IPS DF 4.7 (cell line): ENCODE measurements at regions not wholly inside any gene's neighbourhood (a gene's known extent, or its start where the extent isn't known, plus 50 kb on each side); places are given as distances from the start of the nearest gene placed in this dataset.

ENCODE experiments used
- DNase-seq: peaks from one replicate; pipeline ENCODE4 v3.0.0-alpha.2; 2013; ENCODE audit warnings: low spot score; ENCODE audit errors: extremely low read depth

DNA sequence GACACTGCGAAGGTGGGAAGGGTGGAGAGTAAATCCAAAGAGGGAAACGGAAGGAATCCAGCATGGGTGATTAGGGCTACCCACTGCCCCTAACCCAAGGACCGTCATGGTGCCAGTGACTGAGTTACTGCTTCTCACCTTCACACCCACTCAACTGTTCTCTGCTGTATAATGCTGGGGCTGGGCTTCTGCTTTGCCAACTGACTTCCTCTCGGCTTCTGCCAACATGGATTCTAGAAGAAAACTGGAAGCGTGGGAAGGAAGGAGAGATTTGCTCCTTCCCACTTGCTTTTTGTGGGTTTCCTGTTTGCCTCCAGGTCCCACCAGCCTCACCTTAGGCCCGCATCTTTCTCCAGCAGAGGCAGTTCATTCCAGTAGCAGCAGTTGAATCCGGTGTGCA lies 153.5 kb upstream of the RAI14 start:
- DNase-seq: no peak

DNA sequence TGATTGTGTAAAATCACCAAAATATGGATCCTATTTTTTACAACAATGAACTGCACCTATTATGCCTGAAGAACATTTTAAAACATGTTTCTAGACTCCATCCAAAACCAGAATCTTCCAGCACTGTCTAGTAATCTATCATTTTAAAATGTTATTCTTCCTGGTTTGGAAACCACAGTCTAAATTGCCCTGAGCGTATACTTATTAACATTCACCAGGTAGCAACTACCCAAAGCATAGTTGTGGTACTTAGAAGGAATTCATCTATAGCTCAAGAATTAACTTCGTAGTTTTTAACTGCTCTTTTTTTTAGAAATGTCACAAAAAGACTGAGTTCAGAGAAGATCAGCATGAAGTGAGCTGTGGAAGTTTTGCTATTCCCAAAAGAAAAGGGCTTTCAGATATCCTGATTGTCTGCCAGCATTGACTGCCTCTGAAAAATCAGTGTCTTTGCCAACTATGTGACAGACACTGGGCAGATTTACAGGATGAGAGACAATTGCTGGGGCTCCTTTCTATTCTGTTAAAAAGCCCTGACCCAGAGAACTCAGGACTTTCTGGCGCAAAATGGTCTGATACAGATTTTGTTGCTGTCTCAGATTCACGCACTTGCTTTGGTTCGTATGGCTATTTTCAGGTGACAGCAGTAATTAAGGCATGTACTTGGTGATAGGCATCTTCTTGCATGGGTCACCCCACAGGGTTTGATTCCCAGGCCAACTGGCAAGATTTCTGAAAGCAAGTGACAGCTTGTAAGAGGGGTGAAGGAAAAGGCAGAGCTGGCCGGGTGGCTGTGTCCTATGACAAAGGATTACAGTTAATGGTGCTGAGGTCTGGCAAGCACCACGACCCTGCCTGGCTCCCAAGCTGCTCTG lies 152.5 kb upstream of the RAI14 start:
- DNase-seq: no peak

DNA sequence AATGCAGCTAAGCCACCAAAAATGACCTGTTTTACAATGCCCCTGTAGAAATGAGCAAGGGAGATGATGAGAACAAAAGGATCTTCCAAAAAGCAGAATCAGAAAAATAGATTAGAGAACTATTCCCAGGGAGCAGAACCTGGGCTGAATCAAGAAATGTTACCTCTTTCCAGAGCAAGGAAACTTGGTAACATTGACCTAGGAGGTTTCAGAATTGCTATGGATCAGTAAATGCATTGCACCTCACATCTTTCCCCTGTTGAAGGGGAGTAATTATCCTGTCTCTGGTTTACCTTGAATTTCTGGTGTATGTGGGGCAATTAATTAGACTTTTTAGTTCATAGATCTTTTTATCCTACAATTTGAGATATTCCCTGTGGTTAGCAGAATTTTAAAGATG lies 151.2 kb upstream of the RAI14 start:
- no peak for DNase-seq

DNA sequence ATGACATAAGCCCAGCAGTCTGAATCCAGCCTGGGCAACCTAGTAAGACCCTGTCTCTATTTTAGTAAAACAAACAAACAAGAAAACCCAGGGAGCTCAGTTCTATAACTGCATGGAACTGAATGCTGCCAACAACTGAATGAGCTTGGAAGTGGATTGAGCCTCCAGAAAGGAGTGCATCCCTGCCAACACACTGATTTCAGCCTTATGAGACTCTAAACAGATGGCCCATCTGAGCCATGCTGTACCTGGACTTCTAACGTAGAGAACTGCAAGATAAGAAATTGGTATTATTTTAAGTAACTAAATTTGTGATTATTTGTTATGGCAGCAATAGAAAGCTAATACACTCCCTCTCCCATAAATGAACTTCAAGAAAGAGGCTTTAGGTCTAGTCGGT lies 150.4 kb upstream of the RAI14 start:
- no peak for DNase-seq

DNA sequence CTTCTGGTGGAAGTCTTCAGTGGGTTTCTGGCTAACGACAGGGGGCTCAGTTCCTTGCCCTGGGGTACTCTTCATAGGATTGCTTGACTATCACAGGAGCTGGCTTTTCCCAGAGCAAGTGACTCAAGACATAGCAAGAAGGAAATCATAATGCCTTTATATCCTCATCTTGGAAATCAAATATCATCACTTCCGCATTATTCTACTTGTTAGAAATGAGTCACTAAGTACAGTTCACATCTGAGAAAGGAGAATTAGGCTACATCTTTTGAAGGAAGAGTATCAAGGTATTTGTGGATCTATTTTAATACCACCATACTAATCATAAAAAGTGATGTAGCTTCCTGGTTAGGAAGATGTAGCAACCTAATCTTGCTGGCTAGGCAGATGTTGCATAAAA lies 148.2 kb upstream of the RAI14 start:
- DNase-seq: no peak

DNA sequence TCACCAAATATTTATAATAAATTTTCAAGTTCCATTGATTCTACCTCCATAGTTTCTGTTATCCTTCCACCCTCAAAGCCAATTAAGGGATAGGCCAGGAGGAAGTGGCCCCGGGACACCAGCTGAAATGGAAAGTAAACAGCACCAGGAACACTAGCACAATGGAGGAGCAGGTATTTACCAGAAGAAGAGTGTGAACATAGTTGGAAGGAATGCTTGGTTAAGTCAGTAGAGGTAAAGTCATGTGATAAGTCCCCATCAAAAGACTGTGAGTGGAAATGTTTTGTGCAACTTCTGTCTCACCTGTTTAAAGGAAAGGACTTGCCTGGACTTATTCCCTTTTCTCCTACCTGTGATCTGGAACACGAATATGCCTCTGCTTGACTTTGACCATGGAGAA lies 146.7 kb upstream of the RAI14 start:
- DNase-seq: no peak

DNA sequence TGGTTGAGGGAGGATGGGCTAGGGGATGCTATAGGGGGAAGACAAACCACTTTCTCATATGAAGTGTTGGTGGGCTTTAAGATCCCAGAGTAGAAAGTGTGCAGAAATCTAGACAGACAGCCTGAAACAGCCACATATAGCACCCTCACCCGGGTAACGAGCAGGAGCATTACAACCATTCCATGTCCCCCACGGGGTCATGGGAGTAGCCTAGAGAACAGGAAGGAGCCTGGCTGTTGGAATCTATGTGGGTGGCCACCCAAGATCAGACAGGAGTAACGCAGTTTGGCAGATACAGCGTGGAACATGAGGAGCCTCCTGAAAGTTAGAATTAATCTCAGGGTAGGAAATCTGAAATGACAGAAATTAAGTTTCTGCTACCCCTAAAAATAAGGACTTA lies 146.1 kb upstream of the RAI14 start:
- DNase-seq: no peak

DNA sequence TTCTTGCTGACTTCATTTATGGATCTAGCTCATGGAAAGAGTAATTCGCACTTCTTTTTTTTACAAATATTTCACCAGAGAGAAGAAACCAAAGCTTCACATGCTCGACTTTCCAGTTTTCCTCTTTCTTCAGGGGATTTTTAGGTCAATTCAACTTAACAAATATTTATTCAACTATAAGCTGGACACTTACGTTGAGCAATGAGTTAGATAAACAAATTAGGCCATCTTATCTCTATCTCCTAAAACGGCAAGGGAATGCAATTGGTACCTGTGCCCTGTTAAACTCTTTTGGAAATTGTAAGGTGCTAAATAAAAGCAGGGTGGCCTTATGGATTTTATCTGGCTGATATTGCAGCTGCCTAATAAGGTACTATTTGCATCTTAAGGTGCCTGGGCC lies 145.1 kb upstream of the RAI14 start:
- DNase-seq: no peak

DNA sequence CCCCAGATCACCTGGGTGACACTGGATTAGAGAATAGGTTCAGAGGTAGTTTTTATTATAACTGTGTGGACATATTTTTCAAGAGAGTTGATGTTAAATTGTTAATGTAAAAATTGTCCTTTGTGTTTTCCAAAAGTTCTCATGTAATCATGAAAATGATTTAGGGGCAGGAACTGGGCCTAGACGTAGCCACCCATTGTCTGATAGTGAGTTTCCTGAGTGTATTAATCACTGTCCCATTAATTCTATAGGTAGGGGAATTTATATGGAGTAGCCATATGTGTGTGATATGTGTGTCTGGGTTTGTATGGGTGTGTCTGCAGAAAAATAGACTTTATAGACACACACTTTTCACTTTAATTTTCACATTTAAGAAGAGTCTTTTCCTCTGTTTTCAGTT lies 144.6 kb upstream of the RAI14 start:
- DNase-seq: no peak

DNA sequence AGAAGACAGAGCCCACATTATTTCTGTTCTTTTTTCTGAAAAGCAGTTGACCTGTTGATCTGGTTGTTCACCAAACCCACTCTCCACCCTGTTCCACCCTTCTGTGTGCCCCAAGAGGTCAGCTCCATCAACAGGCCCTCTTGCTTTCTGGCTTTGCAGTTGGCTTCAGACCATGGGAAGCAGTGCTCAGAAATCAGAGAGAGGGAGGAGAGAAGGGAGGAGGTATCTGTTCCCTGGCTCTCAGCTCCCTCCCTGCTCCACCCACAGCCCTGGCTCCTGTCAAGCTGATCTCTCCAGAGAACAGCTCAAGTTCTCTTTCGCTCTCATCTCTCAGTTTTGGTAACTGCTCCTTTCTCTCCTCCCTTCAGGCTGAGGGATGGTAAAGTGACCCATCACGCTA lies 144.2 kb upstream of the RAI14 start:
- no peak for DNase-seq

DNA sequence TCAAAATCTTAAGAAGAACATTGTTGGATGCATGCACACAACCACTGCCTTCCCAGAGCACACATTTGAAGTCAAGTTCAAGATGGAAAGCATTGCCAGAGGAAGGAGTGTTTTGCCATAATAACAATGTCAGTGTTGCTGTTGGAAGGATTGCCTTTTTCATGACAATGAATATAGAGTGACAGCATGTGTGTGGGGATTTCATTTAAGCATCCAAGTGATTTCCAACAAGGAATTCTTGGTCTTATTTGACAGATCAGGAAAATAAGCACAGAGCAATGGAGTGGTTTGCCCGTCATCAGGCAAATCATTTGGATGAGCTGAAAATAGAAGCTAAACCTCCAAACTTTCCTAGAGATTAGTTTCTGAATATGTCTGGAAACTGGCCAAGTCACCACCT lies 140.0 kb upstream of the RAI14 start:
- DNase-seq: no peak

DNA sequence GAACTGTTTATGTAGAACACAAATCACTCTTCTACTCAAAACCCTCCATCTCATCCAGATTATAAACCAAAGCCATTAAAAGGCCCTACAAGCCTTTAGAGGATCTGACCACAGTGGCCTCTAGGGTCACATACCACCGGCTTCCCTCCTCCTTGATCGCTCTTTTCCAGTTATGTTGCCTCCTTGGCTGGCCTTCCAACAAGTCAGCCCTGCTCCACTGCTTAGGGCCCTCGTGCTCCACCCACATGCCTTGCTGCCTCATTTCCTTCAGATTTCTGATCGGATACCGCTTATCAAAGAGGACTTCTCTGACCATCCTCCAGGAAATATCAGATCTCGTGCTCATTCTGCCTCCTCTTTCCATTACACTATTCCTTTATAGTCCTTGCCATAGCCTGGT lies 139.4 kb upstream of the RAI14 start:
- no peak for DNase-seq

DNA sequence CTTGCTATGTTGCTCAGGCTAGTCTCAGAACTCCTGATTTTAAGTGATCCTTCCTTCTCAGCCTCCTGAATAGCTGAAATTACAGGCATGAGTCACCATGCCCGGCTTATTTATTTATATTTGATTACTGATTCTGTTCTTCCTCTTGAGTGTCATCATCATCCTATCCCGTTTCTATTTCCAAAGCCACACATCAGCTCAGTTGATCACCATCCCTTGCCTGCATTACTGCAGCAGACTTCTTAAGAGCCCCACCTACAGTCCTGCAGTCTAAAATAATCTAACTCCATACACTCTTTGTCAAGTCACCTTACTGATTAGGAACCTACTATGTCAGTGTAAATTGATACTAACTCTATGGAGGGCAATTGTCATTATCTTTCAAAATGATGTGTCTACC lies 138.9 kb upstream of the RAI14 start:
- DNase-seq: no peak

DNA sequence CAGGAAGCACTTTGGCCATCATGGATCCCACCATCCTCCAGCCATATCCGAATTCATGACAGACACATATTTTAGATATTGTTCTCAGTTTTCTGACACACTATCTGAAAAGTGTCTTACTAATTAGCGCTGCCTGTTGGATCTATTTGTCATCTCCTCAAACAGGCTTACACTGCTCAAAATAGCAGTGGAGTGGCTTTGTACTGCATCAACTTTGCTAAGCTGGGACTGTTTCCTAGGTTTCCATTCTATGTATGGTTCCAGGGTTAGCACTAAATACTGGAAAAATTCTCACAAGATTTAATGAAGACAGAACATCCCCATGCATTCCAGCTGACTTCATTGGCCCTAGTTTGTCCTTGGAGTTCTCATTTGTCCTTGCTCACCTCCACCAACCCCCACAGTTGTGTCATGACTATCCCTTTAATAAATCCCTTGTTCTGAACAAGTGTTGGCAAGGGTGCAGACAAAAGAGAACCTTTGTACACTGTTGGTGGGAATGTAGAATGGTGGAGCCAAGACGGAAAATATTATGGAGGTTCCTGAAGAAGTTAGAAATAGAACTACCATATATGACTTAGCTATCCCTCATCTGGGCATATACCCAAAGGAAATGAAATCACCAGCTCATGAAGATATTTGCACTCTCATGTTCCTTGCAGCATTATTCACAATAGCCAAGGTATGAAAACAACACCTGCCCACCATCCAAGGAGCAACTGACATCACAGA lies 136.5 kb upstream of the RAI14 start:
- no peak for DNase-seq

DNA sequence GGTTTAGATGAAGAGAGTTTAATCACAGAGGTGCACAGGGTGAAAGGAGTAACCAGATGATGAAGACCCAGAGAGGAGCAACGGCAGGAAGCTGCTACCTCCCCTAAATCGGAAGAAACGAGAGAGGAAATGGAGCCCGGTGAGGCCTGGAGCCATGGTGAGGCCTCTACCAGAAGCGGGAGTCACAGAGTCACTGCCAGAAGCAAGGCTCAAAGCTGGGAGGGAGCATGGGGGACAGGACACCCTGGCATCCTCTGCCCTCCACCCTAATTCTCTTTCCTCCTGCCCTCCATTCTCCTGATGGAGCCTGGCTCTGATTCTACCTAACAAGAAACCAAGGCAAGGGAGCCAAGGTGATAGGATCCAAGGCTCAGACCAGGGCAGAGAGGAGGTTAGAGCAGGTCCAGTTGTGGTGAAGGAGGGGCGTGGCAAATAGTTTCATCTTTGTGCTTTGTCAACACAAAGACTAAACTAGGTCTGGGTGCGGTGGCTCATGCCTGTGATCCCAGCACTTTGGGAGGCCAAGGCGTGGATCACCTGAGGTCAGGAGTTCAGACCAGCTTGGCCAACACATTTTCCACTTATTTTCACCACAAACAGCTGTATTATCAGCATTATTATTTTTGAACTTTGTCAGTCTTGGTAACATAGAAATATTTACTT lies 134.4 kb upstream of the RAI14 start:
- no peak for DNase-seq

DNA sequence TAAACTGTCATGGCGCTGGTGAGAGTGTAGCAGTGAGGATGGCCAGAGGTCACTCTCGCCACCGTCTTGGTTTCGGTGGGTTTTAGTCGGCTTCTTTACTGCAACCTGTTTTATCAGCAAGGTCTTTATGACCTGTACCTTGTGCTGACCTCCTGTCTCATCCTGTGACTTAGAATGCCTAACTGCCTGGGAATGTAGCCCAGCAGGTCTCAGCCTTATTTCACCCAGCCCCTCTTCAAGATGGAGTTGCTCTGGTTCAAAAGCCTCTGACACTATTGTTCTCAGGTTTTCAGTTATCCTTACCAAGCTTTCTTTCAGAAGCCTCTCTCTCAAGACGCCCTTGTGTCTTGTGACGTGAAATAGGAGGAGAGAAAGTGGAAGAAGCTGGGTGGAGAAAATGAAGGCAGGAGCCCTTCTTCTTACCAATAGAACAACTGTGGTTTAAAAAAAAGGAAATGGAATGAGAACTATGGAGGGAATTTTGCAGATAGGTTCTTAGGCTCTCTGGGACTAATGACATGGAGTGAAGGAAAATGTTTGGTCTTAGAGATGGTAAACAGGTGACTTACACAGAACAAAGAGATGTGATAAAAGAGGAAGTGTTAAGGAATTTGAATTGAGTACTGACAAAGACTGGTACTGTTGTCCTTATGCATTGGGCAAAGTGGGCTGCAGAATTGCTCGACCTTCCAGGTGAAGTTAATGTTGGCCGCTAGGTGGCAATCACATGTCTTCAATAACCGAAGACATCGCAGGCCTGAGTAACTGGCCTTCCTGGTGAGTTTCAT lies 133.3 kb upstream of the RAI14 start:
- peak; percentile 98 for DNase-seq

DNA sequence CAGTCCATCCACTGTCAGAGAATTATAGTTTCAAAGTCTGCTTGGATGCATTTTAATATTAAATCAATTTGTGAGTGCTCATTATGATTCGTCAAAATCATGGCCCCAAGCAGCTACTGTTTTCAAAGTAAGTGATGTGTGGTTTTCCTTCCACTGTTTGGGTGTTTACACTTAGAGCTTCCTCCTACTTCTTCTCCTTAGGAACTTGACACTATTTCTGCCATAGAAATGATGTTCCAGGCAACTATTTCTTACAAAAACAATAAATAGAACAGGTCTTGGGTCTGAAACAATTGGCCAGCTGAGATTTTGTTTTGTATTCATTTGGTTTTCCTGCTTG lies 132.8 kb upstream of the RAI14 start:
- no peak for DNase-seq

DNA sequence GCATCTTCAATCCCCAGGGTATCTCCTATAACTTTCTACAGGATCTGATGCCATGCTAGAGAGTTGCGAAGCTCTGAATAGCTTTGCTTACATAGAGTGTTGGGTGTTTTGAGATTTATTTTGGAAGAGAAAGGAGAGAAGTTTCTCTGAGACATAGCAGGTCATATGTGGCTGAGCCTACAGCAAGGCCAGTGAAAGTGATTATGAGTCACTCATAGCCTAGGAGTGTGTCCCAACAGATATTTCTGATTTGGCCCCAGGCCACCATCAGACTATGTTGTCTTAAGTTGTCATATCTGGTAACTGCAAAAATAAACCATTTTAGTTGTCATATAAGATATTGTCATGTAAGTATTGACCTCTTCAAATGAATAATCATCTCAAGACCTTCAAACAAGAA lies 132.0 kb upstream of the RAI14 start:
- no peak for DNase-seq

DNA sequence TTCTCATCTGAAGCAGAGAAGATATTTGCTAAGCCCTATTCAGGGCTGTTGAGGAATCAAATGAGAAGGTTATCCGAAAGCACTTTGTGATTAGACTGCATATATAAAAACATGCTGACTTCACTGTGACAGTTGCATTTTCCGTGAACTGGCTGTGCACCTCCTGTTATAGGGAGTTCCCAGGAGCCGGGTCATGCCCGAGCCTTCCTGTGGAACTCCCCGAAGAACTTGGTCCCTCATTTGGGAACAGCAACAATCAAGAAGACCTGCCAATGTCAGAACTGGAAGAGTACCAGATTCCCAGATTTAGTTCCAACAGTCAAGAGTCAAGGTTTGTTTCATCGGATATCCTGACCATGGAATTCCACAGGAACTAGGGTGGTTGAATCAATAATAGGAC lies 130.4 kb upstream of the RAI14 start:
- no peak for DNase-seq

DNA sequence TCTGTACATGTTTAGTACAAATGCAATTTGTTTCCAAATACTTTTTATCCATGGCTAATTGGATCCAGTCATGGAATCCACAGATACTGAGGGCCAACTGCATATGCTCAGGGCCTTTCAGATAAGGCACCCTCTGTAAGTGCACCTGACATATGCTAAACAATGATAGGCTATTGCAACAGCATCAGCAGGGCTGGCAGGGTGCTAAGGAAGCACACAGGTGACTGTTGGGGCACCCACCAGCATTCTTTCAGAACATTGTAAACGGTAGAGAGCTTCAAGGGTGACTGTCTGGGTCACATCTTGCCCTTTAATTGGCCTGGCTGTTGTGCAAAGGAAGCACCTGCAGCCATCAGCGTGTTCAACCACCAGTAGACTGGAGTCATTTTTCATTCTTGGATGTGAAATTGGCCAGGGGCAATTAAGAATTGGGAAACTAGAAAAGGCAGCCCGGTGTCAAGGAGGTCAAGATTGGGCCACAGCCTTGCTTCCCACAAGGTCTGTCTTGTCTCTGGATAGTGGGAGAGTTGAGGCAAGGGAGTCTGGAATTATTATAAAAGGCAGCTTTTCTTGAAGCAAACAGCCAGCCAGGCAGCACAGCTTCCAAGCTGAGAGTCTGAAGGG lies 129.3 kb upstream of the RAI14 start:
- no peak for DNase-seq

DNA sequence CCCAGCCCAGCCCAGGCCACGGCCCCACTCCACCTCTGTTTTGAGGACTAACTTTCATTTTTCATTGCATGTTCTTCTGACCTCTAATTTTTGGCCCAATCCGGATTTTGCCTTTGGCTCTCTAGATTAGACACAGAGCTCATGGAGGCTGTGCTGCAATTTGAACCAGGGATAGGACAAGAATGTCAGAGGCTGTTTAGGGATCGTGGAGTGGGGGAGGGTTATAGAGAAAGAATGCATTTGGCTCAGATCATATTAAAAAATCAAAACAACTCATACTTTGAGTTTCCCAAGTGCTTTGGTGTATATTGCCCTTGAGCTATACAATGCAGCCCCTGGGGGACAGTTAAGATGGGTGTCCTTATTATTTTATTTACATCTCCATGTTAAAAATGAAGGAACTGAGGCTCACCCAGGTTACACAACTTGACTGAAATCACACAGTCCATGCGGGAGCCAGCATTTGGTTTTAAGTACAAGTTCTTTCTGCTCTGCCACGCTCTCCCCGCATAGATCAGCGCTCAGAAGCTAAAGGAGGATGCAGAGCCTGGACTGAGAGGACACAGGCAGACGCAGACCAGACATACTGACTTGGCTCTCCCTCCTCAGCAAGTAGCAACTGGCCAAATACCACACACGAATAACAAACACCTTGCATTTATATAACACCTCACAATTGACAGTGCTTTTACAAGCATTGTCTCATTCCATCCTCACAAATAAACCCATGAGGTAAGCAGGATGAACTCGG lies 126.4 kb upstream of the RAI14 start:
- no peak for DNase-seq
